Kidney (tissue), 13 donors: ENCODE measurements at regions not wholly inside any gene's neighbourhood (a gene's known extent, or its start where the extent isn't known, plus 50 kb on each side); places are given as distances from the start of the nearest gene placed in this dataset.
A peak's percentile ranks its signal among the peaks of the same experiment; 100 is the strongest.

Experiments used
- DNase-seq, 5 donors: peaks; one replicate each; pipeline ENCODE4 v3.0.0-alpha.2; 2013 to 2020
- FAIRE-seq: peaks from 2 replicates; lab custom pipeline; 2012; peaks lifted over from hg19 to GRCh38; lab: Jason Lieb, UNC
- H3K27ac ChIP-seq, 2 donors: one replicate each; pipeline ENCODE4 v1.7.0; 2013; ENCODE audit warnings: low read depth in 2 of 2, low read length in 2 of 2, inconsistent platforms in 1 of 2
- H3K27me3 ChIP-seq: one replicate; pipeline ENCODE4 v1.7.1; 2013; ENCODE audit warnings: low read length, inconsistent platforms; ENCODE audit not compliant: control insufficient read depth, insufficient read depth
- H3K36me3 ChIP-seq, 3 donors: one replicate each; pipeline versions ENCODE4 v1.7.0 to v1.7.1; 2013; ENCODE audit warnings: low read length in 3 of 3, control low read depth in 1 of 3, inconsistent platforms in 1 of 3; ENCODE audit not compliant: insufficient read depth in 3 of 3, control insufficient read depth in 2 of 3
- H3K4me1 ChIP-seq, 3 donors: one replicate each; pipeline versions ENCODE4 v1.7.0 to v1.7.1; 2013; ENCODE audit warnings: low read length in 3 of 3, inconsistent platforms in 1 of 3, low read depth in 1 of 3; ENCODE audit not compliant: control insufficient read depth in 2 of 3, insufficient read depth in 2 of 3
- H3K4me3 ChIP-seq, 3 donors: one replicate each; pipeline versions ENCODE4 v1.7.0 to v1.8.1; 2013; ENCODE audit warnings: low read length in 3 of 3, control low read depth in 1 of 3, inconsistent platforms in 1 of 3
- H3K9ac ChIP-seq, 3 donors: one replicate each; pipeline versions ENCODE4 v1.7.0 to v1.7.1; 2013; ENCODE audit warnings: low read length in 3 of 3, control low read depth in 1 of 3, inconsistent platforms in 1 of 3
- H3K9me3 ChIP-seq, 3 donors: one replicate each; pipeline versions ENCODE4 v1.7.0 to v1.7.1; 2013; ENCODE audit warnings: low read length in 3 of 3, control low read depth in 1 of 3, inconsistent platforms in 1 of 3; ENCODE audit not compliant: control insufficient read depth in 2 of 3, insufficient read depth in 1 of 3
- CTCF ChIP-seq: IDR thresholded peaks from 3 replicates; pipeline ENCODE4 v1.5.1; 2012; ENCODE audit warnings: mild to moderate bottlenecking, moderate library complexity, borderline replicate concordance; ENCODE audit not compliant: insufficient read depth; ENCODE audit errors: extremely low read depth
- intact Hi-C: fragments of 100-400 bp; cut with DNase I; formaldehyde crosslinking; loops from one replicate; pipeline ENCODE4 v1.11.1; 2022
- donor health status: control.
- donor health status: control.
- donor health status: control.
- donor health status: control.
- donor health status: control.
- donor health status: DM: yes; HTN: yes; CAD: no.
- donor health status: Normal renal cell carcinoma (clear cell type).

- Histone ChIP-seq H3K4me1 (peaks cover 0 to 4% (median 0%) of the 10 kb centered on the region in 3 donors), H3K9me3 (no peaks in the 10 kb centered on the region), H3K9ac (no peak overlapping the region), H3K27me3 (no peaks in the 10 kb centered on the region), H3K4me3 (no peak overlapping the region), H3K27ac (no peak overlapping the region), H3K36me3 (no peaks in the 10 kb centered on the region)
- intact Hi-C loops, result no loop called here
- DNase-seq, result peak in 1 of 5 donors; percentile 17
- TF ChIP-seq CTCF, result no peak
- FAIRE-seq, result no peak
These were observed 55.5 kb upstream of the CCDC167 start for GRCh38 chr6:37555040-37555781.

GRCh38 chr6:37554480-37554819 lies 54.8 kb upstream of the CCDC167 start:
- H3K9ac ChIP-seq, result no peak overlapping the region

GRCh38 chr6:37552267-37552666 lies 52.6 kb upstream of the CCDC167 start:
- H3K4me3 ChIP-seq, result no peak overlapping the region
- H3K36me3 ChIP-seq, result no peaks in the 10 kb centered on the region
- TF ChIP-seq CTCF, result no peak
- H3K27me3 ChIP-seq, result no peaks in the 10 kb centered on the region
- intact Hi-C loops, result no loop called here
- no peak overlapping the region for H3K9ac ChIP-seq
- no peak for FAIRE-seq
- no peak overlapping the region for H3K27ac ChIP-seq
- H3K9me3 ChIP-seq, result no peaks in the 10 kb centered on the region
- peaks cover 0 to 11% (median 9%) of the 10 kb centered on the region in 3 donors for H3K4me1 ChIP-seq
- DNase-seq, result no peak

More at GRCh38 chr6:37554480-37554819, 54.8 kb upstream of the CCDC167 start:
- no peak for TF ChIP-seq CTCF
- H3K4me3 ChIP-seq, result no peak overlapping the region
- peaks cover 0 to 4% (median 0%) of the 10 kb centered on the region in 3 donors for H3K4me1 ChIP-seq
- intact Hi-C loops, result no loop called here
- H3K27me3 ChIP-seq, result no peaks in the 10 kb centered on the region
- no peaks in the 10 kb centered on the region for H3K36me3 ChIP-seq
- H3K27ac ChIP-seq, result peak overlapping the region in 1 of 2 donors; percentile 9
- FAIRE-seq (no peak), DNase-seq (peak in 3 of 5 donors; percentile 47 to 74 (median 64))
- no peaks in the 10 kb centered on the region for H3K9me3 ChIP-seq

- Histone ChIP-seq H3K9ac (no peak overlapping the region), H3K4me1 (peaks cover 0 to 9% (median 9%) of the 10 kb centered on the region in 3 donors), H3K27me3 (no peaks in the 10 kb centered on the region), H3K27ac (no peak overlapping the region), H3K9me3 (no peaks in the 10 kb centered on the region), H3K4me3 (no peak overlapping the region), H3K36me3 (no peaks in the 10 kb centered on the region)
- no peak for DNase-seq
- FAIRE-seq, result no peak
- intact Hi-C loops, result no loop called here
- no peak for TF ChIP-seq CTCF
These were observed 52.2 kb upstream of the CCDC167 start for GRCh38 chr6:37551867-37552266.
